Breast epithelium (tissue), 4 donors: ENCODE measurements at regions not wholly inside any gene's neighbourhood (a gene's known extent, or its start where the extent isn't known, plus 50 kb on each side); places are given as distances from the start of the nearest gene placed in this dataset.

Experiments
- DNase-seq, 2 donors: peaks; one replicate each; pipeline ENCODE4 v3.0.0-alpha.2; 2019; ENCODE audit warnings: low spot score in 2 of 2
- H3K27ac ChIP-seq, 2 donors: fragments of 200-600 bp; sonication (generic) in 1 of 2; one replicate each; pipeline ENCODE4 v1.5.1; 2016 to 2019; ENCODE audit warnings: mild to moderate bottlenecking in 1 of 2
- H3K27me3 ChIP-seq, 2 donors: fragments of 200-600 bp; sonication (generic) in 1 of 2; one replicate each; pipeline versions ENCODE4 v1.5.1 to v1.6.0; 2017 to 2019; ENCODE audit warnings: control low read depth in 1 of 2, mild to moderate bottlenecking in 1 of 2
- H3K36me3 ChIP-seq: fragments of 200-600 bp; one replicate; pipeline ENCODE4 v1.5.1; 2019
- H3K4me1 ChIP-seq, 2 donors: fragments of 200-600 bp; sonication (generic); one replicate each; pipeline ENCODE4 v1.5.1; 2016 to 2019; ENCODE audit warnings: control low read depth in 1 of 2
- H3K4me3 ChIP-seq, 3 donors: fragments of 200-600 bp; sonication (generic); 1 replicate in 2 of 3; 2 replicates in 1 of 3; pipeline ENCODE4 v1.5.1; 2016 to 2019; ENCODE audit warnings: mild to moderate bottlenecking in 3 of 3, moderate library complexity in 2 of 3
- H3K9me3 ChIP-seq, 2 donors: fragments of 200-600 bp; sonication (generic) in 1 of 2; one replicate each; pipeline ENCODE4 v1.5.1; 2016 to 2019; ENCODE audit warnings: control low read depth in 1 of 2
- CTCF ChIP-seq, 3 donors: fragments of 450-650 bp; IDR thresholded peaks; one replicate each; pipeline ENCODE4 v1.5.1; 2016 to 2017; ENCODE audit warnings: antibody characterized with exemption in 3 of 3, mild to moderate bottlenecking in 3 of 3, moderate library complexity in 3 of 3
- POLR2A ChIP-seq: fragments of 450-650 bp; IDR thresholded peaks from one replicate; pipeline ENCODE4 v1.6.1; 2016; ENCODE audit warnings: antibody characterized with exemption, mild to moderate bottlenecking, moderate library complexity
- POLR2AphosphoS5 ChIP-seq, 3 donors: sonication (generic); formaldehyde crosslinking; IDR thresholded peaks; one replicate each; pipeline ENCODE4 v1.6.1; 2017; ENCODE audit warnings: antibody characterized with exemption in 3 of 3
- intact Hi-C: fragments of 100-400 bp; cut with DNase I; formaldehyde crosslinking; loops from one replicate; pipeline ENCODE4 v1.15.1; 2023; ENCODE audit warnings: low total_unique reads

DNA sequence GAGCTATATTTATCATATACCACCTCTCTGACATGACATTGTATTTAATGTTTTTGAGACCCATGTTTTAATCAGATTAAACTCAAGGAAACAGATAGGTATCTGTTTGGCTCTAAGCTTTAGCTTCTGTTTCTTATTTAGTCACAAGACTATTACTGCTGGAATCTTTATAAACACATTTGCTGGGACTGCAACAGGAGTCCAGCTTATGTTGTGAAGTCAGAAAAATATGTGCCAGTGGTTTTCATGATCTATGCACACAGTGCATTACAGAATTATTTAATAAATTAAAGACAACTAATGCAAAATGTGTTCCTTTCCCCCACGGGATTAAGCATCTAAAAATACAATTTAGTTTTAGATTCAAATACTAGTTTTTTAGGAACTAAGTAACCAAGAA is 338.9 kb downstream of the ZEB2 start:
- intact Hi-C loops, result no loop called here
- H3K9me3 ChIP-seq, result no peaks in the 10 kb centered on the region
- no peak for TF ChIP-seq CTCF (IDR thresholded peaks at IDR 0.05)
- H3K4me1 ChIP-seq, result no peaks in the 10 kb centered on the region
- H3K27me3 ChIP-seq, result no peaks in the 10 kb centered on the region
- H3K27ac ChIP-seq, result no peak overlapping the region
- H3K4me3 ChIP-seq, result no peak overlapping the region
- H3K36me3 ChIP-seq, result no peaks in the 10 kb centered on the region
- DNase-seq, result no peak

GRCh38 chr2:144180131-144180530 is 339.8 kb downstream of the ZEB2 start:
- intact Hi-C loops, result no loop called here
- Histone ChIP-seq H3K4me1 (no peaks in the 10 kb centered on the region), H3K9me3 (no peaks in the 10 kb centered on the region), H3K27ac (no peak overlapping the region), H3K27me3 (no peaks in the 10 kb centered on the region), H3K4me3 (no peak overlapping the region), H3K36me3 (no peaks in the 10 kb centered on the region)
- TF ChIP-seq CTCF (IDR thresholded peaks at IDR 0.05) (no peak), POLR2A (no peak), POLR2AphosphoS5 (IDR thresholded peaks at IDR 0.05) (no peak)
- no peak for DNase-seq

DNA sequence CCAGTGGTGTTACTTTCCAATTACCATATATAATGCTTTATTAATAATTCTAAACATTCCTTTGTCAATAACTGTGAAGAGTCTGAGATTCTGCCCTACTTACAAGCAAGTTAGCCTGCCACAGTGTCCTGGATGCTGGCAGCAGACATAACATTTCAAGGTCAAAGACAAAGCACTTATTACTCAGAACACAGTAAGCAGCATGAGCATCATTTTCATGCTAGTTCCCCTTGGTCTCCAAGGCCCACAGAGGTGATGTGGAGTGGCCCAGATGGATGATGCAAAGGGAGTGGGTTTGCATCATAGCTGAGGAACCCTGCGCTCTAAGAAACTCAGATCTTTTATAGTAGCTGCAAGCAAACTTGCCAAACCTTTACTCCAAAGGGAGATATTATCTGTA is 349.7 kb downstream of the ZEB2 start:
- intact Hi-C loops, result no loop called here
- no peak for DNase-seq
- Histone ChIP-seq H3K27ac (no peak overlapping the region), H3K27me3 (no peaks in the 10 kb centered on the region), H3K4me3 (no peak overlapping the region), H3K36me3 (no peaks in the 10 kb centered on the region), H3K4me1 (no peaks in the 10 kb centered on the region), H3K9me3 (no peaks in the 10 kb centered on the region)
- TF ChIP-seq POLR2A, result no peak
- TF ChIP-seq CTCF (IDR thresholded peaks at IDR 0.05), result no peak
- TF ChIP-seq POLR2AphosphoS5 (IDR thresholded peaks at IDR 0.05), result no peak

DNA sequence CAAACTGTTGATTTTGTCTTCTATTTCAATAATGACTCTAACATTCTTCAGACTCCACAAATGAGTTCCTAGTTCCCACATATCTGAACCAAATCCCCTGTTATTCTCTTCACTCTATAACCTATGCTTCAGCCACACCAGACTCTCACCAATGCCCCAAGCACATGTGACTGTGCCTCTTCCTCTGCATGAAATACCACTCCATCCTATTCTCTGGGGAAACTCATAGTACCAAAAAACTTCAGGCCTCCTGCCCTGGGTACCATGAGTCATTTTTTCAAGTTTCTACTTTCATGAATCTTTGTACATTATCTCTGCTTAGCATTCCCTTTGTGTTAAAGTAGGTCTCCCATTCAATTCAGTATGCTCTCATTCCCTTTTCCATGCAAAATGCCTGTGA is 353.2 kb downstream of the ZEB2 start:
- no peak for DNase-seq

GRCh38 chr2:144165599-144166250 is 354.2 kb downstream of the ZEB2 start:
- intact Hi-C loops, result no loop called here
- no peaks in the 10 kb centered on the region for H3K4me1 ChIP-seq
- H3K27ac ChIP-seq, result no peak overlapping the region
- no peaks in the 10 kb centered on the region for H3K27me3 ChIP-seq
- DNase-seq, result no peak
- H3K36me3 ChIP-seq, result no peaks in the 10 kb centered on the region
- H3K4me3 ChIP-seq, result no peak overlapping the region
- no peaks in the 10 kb centered on the region for H3K9me3 ChIP-seq
- TF ChIP-seq CTCF (IDR thresholded peaks at IDR 0.05) (no peak), POLR2A (no peak), POLR2AphosphoS5 (IDR thresholded peaks at IDR 0.05) (no peak)

More for the DNA sequence above, 353.2 kb downstream of the ZEB2 start:
- Histone ChIP-seq H3K27me3 (no peaks in the 10 kb centered on the region), H3K27ac (no peak overlapping the region), H3K9me3 (no peaks in the 10 kb centered on the region), H3K4me1 (no peaks in the 10 kb centered on the region), H3K4me3 (no peak overlapping the region), H3K36me3 (no peaks in the 10 kb centered on the region)
- intact Hi-C loops, result no loop called here
- TF ChIP-seq CTCF (IDR thresholded peaks at IDR 0.05), result no peak
- TF ChIP-seq POLR2A, result no peak
- no peak for TF ChIP-seq POLR2AphosphoS5 (IDR thresholded peaks at IDR 0.05)
